ENCODE measurements at regions not wholly inside any gene's neighbourhood (a gene's known extent, or its start where the extent isn't known, plus 50 kb on each side); places are given as distances from the start of the nearest gene placed in this dataset.

GRCh38 chr20:24379484-24379927 lies 89.9 kb upstream of the SYNDIG1 start:
- H3K4me3 ChIP-seq (ENCODE audit: low read depth in 1 of 2, low read length in 2 of 2): no peak overlapping the region
- no peaks in the 10 kb centered on the region for H3K36me3 ChIP-seq (ENCODE audit: control insufficient read depth in 1 of 2, insufficient read depth in 2 of 2, low read length in 2 of 2)
- no peak overlapping the region for H3K9ac ChIP-seq (ENCODE audit: low read depth in 1 of 2, low read length in 2 of 2)
- no peaks in the 10 kb centered on the region for H3K9me3 ChIP-seq (ENCODE audit: control insufficient read depth in 1 of 2, low read length in 2 of 2)
- peaks cover 0 to 6% of the 10 kb centered on the region in 2 donors for H3K27me3 ChIP-seq (ENCODE audit: control insufficient read depth in 1 of 2, insufficient read depth in 2 of 2, low read length in 2 of 2)
- no peaks in the 10 kb centered on the region for H3K4me1 ChIP-seq (ENCODE audit: control insufficient read depth in 1 of 2, insufficient read depth in 2 of 2, low read length in 2 of 2)
- H3K27ac ChIP-seq (ENCODE audit: low read depth, low read length): no peak overlapping the region

- H3K27ac ChIP-seq (ENCODE audit: low read depth, low read length): no peak overlapping the region
- no peak overlapping the region for H3K4me3 ChIP-seq (ENCODE audit: low read depth in 1 of 2, low read length in 2 of 2)
- H3K9ac ChIP-seq (ENCODE audit: low read depth in 1 of 2, low read length in 2 of 2): no peak overlapping the region
- no peaks in the 10 kb centered on the region for H3K4me1 ChIP-seq (ENCODE audit: control insufficient read depth in 1 of 2, insufficient read depth in 2 of 2, low read length in 2 of 2)
- no peaks in the 10 kb centered on the region for H3K9me3 ChIP-seq (ENCODE audit: control insufficient read depth in 1 of 2, low read length in 2 of 2)
- H3K36me3 ChIP-seq (ENCODE audit: control insufficient read depth in 1 of 2, insufficient read depth in 2 of 2, low read length in 2 of 2): no peaks in the 10 kb centered on the region
- peaks cover 0 to 6% of the 10 kb centered on the region in 2 donors for H3K27me3 ChIP-seq (ENCODE audit: control insufficient read depth in 1 of 2, insufficient read depth in 2 of 2, low read length in 2 of 2)
Measured at GRCh38 chr20:24378661-24379483, 90.6 kb upstream of the SYNDIG1 start.

- H3K4me3 ChIP-seq (ENCODE audit: low read depth in 1 of 2, low read length in 2 of 2): no peak overlapping the region
- H3K27ac ChIP-seq (ENCODE audit: low read depth, low read length): no peak overlapping the region
- no peaks in the 10 kb centered on the region for H3K4me1 ChIP-seq (ENCODE audit: control insufficient read depth in 1 of 2, insufficient read depth in 2 of 2, low read length in 2 of 2)
- H3K9me3 ChIP-seq (ENCODE audit: control insufficient read depth in 1 of 2, low read length in 2 of 2): no peaks in the 10 kb centered on the region
- H3K36me3 ChIP-seq (ENCODE audit: control insufficient read depth in 1 of 2, insufficient read depth in 2 of 2, low read length in 2 of 2): no peaks in the 10 kb centered on the region
- H3K27me3 ChIP-seq (ENCODE audit: control insufficient read depth in 1 of 2, insufficient read depth in 2 of 2, low read length in 2 of 2): peaks cover 0 to 6% of the 10 kb centered on the region in 2 donors
- no peak overlapping the region for H3K9ac ChIP-seq (ENCODE audit: low read depth in 1 of 2, low read length in 2 of 2)
Measured at GRCh38 chr20:24376311-24377099, 92.9 kb upstream of the SYNDIG1 start.

- no peaks in the 10 kb centered on the region for H3K9me3 ChIP-seq (ENCODE audit: control insufficient read depth in 1 of 2, low read length in 2 of 2)
- H3K27ac ChIP-seq (ENCODE audit: low read depth, low read length): no peak overlapping the region
- H3K36me3 ChIP-seq (ENCODE audit: control insufficient read depth in 1 of 2, insufficient read depth in 2 of 2, low read length in 2 of 2): no peaks in the 10 kb centered on the region
- no peaks in the 10 kb centered on the region for H3K27me3 ChIP-seq (ENCODE audit: control insufficient read depth in 1 of 2, insufficient read depth in 2 of 2, low read length in 2 of 2)
- H3K4me3 ChIP-seq (ENCODE audit: low read depth in 1 of 2, low read length in 2 of 2): no peak overlapping the region
- H3K4me1 ChIP-seq (ENCODE audit: control insufficient read depth in 1 of 2, insufficient read depth in 2 of 2, low read length in 2 of 2): no peaks in the 10 kb centered on the region
- no peak overlapping the region for H3K9ac ChIP-seq (ENCODE audit: low read depth in 1 of 2, low read length in 2 of 2)
Measured at GRCh38 chr20:24373372-24373771, 96.1 kb upstream of the SYNDIG1 start.

- Histone ChIP-seq H3K4me1 (ENCODE audit: control insufficient read depth in 1 of 2, insufficient read depth in 2 of 2, low read length in 2 of 2) (no peaks in the 10 kb centered on the region), H3K9ac (ENCODE audit: low read depth in 1 of 2, low read length in 2 of 2) (no peak overlapping the region), H3K36me3 (ENCODE audit: control insufficient read depth in 1 of 2, insufficient read depth in 2 of 2, low read length in 2 of 2) (no peaks in the 10 kb centered on the region), H3K4me3 (ENCODE audit: low read depth in 1 of 2, low read length in 2 of 2) (no peak overlapping the region), H3K9me3 (ENCODE audit: control insufficient read depth in 1 of 2, low read length in 2 of 2) (no peaks in the 10 kb centered on the region), H3K27ac (ENCODE audit: low read depth, low read length) (no peak overlapping the region), H3K27me3 (ENCODE audit: control insufficient read depth in 1 of 2, insufficient read depth in 2 of 2, low read length in 2 of 2) (no peaks in the 10 kb centered on the region)
Measured at GRCh38 chr20:24370911-24371695, 98.3 kb upstream of the SYNDIG1 start.

GRCh38 chr20:24370249-24370648 lies 99.2 kb upstream of the SYNDIG1 start:
- no peak overlapping the region for H3K27ac ChIP-seq (ENCODE audit: low read depth, low read length)
- no peak overlapping the region for H3K4me3 ChIP-seq (ENCODE audit: low read depth in 1 of 2, low read length in 2 of 2)
- no peaks in the 10 kb centered on the region for H3K4me1 ChIP-seq (ENCODE audit: control insufficient read depth in 1 of 2, insufficient read depth in 2 of 2, low read length in 2 of 2)
- H3K36me3 ChIP-seq (ENCODE audit: control insufficient read depth in 1 of 2, insufficient read depth in 2 of 2, low read length in 2 of 2): no peaks in the 10 kb centered on the region
- no peaks in the 10 kb centered on the region for H3K27me3 ChIP-seq (ENCODE audit: control insufficient read depth in 1 of 2, insufficient read depth in 2 of 2, low read length in 2 of 2)
- no peak overlapping the region for H3K9ac ChIP-seq (ENCODE audit: low read depth in 1 of 2, low read length in 2 of 2)
- no peaks in the 10 kb centered on the region for H3K9me3 ChIP-seq (ENCODE audit: control insufficient read depth in 1 of 2, low read length in 2 of 2)

GRCh38 chr20:24368253-24368652 lies 101.2 kb upstream of the SYNDIG1 start:
- no peaks in the 10 kb centered on the region for H3K4me1 ChIP-seq (ENCODE audit: control insufficient read depth in 1 of 2, insufficient read depth in 2 of 2, low read length in 2 of 2)
- H3K27me3 ChIP-seq (ENCODE audit: control insufficient read depth in 1 of 2, insufficient read depth in 2 of 2, low read length in 2 of 2): no peaks in the 10 kb centered on the region
- no peaks in the 10 kb centered on the region for H3K9me3 ChIP-seq (ENCODE audit: control insufficient read depth in 1 of 2, low read length in 2 of 2)
- no peak overlapping the region for H3K9ac ChIP-seq (ENCODE audit: low read depth in 1 of 2, low read length in 2 of 2)
- H3K4me3 ChIP-seq (ENCODE audit: low read depth in 1 of 2, low read length in 2 of 2): no peak overlapping the region
- H3K27ac ChIP-seq (ENCODE audit: low read depth, low read length): no peak overlapping the region
- H3K36me3 ChIP-seq (ENCODE audit: control insufficient read depth in 1 of 2, insufficient read depth in 2 of 2, low read length in 2 of 2): no peaks in the 10 kb centered on the region

GRCh38 chr20:24366336-24367004 lies 103.0 kb upstream of the SYNDIG1 start:
- no peaks in the 10 kb centered on the region for H3K4me1 ChIP-seq (ENCODE audit: control insufficient read depth in 1 of 2, insufficient read depth in 2 of 2, low read length in 2 of 2)
- no peak overlapping the region for H3K9ac ChIP-seq (ENCODE audit: low read depth in 1 of 2, low read length in 2 of 2)
- no peak overlapping the region for H3K27ac ChIP-seq (ENCODE audit: low read depth, low read length)
- H3K27me3 ChIP-seq (ENCODE audit: control insufficient read depth in 1 of 2, insufficient read depth in 2 of 2, low read length in 2 of 2): no peaks in the 10 kb centered on the region
- no peaks in the 10 kb centered on the region for H3K9me3 ChIP-seq (ENCODE audit: control insufficient read depth in 1 of 2, low read length in 2 of 2)
- H3K4me3 ChIP-seq (ENCODE audit: low read depth in 1 of 2, low read length in 2 of 2): no peak overlapping the region
- H3K36me3 ChIP-seq (ENCODE audit: control insufficient read depth in 1 of 2, insufficient read depth in 2 of 2, low read length in 2 of 2): no peaks in the 10 kb centered on the region

GRCh38 chr20:24365670-24366069 lies 103.8 kb upstream of the SYNDIG1 start:
- Histone ChIP-seq H3K27me3 (ENCODE audit: control insufficient read depth in 1 of 2, insufficient read depth in 2 of 2, low read length in 2 of 2) (no peaks in the 10 kb centered on the region), H3K27ac (ENCODE audit: low read depth, low read length) (no peak overlapping the region), H3K4me1 (ENCODE audit: control insufficient read depth in 1 of 2, insufficient read depth in 2 of 2, low read length in 2 of 2) (no peaks in the 10 kb centered on the region), H3K4me3 (ENCODE audit: low read depth in 1 of 2, low read length in 2 of 2) (no peak overlapping the region), H3K9ac (ENCODE audit: low read depth in 1 of 2, low read length in 2 of 2) (no peak overlapping the region), H3K36me3 (ENCODE audit: control insufficient read depth in 1 of 2, insufficient read depth in 2 of 2, low read length in 2 of 2) (no peaks in the 10 kb centered on the region), H3K9me3 (ENCODE audit: control insufficient read depth in 1 of 2, low read length in 2 of 2) (no peaks in the 10 kb centered on the region)

All from duodenal mucosa (tissue), 2 donors.